CD4-positive, alpha-beta T cell treated with Interleukin-4 for 4 hours (primary cell): ENCODE measurements at regions not wholly inside any gene's neighbourhood (a gene's known extent, or its start where the extent isn't known, plus 50 kb on each side); places are given as distances from the start of the nearest gene placed in this dataset.

Source experiments
- DNase-seq: peaks from one replicate; pipeline ENCODE4 v3.0.0-alpha.2; 2020

- no peak for DNase-seq
Observed at GRCh38 chr6:148059869-148060268, 282.8 kb upstream of the SASH1 start.

DNA sequence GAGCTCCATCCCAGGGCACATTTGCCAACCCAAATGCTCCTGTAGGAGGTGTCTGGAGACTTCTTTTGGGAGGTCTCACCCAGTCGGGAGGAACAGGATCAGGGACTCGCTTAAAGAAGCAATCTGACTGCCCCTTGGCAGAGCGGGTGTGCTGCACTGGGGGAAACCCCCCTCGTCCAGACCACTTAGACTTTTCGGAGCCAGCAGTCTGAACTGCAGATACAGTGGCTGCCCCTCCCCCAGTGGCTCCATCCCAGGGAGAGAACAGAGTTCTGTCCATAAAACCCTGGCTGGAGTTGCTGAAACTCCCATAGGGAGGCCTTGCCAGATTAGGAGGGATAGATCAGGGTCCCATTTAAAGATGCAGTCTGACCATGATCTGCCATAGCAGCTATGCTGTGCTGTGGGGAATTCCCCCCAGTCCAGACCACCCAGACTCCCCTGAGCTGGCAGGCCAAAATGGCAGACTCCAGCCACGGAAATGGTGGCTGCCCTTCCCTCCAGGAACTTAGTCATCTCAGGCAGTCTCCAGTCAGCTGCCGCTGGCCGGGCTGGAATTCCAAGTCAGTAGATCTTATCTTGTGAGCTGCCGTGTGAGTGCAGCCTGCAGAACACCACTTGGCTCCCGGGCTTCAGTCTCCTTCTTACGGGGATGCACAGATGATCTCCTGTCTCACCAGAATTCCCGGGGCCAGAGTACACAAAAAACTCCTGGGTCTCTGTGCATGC, 278.1 kb upstream of the SASH1 start:
- DNase-seq, result no peak

- no peak for DNase-seq
Observed at GRCh38 chr6:148068437-148069061, 274.1 kb upstream of the SASH1 start.

- DNase-seq, result no peak
Observed at GRCh38 chr6:148069256-148069655, 273.4 kb upstream of the SASH1 start.

DNA sequence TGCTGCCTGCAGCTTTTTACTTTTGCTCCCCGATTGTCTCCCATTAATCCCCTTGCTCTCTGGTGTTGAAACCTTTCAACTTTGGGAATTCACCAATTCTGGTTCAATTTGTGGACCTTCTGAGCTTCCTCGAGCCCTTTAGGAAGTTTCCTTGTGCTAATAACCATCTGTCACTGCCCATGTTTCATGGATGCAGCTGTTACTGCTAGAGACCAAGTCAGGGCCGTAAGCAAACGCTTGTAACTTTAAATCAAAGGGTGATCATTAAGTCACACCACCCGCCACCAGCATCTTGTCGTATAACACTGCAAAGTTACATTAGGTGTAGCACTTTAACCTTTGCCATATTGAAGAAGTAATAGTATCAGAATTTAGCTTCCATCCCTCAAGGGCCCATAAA, 268.3 kb upstream of the SASH1 start:
- no peak for DNase-seq

- no peak for DNase-seq
Observed at GRCh38 chr6:148074738-148075137, 267.9 kb upstream of the SASH1 start.

DNA sequence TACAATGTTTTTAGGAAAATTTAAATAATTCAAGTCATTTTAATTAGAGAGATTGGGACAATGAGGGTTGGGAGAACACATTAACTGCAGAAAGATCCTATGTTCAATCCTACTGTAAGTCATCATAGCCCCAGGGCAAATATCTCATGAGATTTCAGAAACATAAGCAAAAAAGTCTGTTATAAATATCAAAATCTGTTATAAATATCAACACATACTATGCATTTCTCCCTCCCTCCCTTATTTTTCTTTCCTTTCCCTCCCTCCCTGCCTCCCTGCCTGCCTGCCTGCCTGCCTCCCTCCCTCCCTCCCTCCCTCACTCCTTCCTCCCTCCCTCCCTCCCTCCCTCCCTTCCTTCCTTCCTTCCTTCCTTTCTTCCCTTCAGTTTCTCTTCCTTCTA, 267.3 kb upstream of the SASH1 start:
- DNase-seq, result no peak

- no peak for DNase-seq
Observed at GRCh38 chr6:148076051-148076450, 266.6 kb upstream of the SASH1 start.

DNA sequence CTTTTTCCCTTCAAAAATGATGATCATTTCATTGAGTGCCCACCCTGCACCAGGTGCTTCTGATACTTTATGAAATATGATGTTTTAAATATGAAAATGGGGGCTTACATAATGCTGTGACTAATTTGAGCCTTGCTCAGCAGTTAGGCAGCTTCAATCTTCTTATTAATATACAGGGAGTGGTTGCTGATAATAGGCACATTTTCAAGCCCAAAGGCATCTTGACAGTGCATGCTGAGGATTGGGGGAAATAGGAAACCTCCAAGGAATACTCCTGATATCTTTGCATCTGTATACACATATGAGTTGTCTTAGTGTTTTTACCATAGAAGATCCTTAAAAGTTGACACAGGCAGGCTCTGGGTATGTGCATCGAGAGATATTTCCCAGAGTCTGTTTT, 262.3 kb upstream of the SASH1 start:
- DNase-seq, result no peak

- no peak for DNase-seq
Observed at GRCh38 chr6:148081076-148081475, 261.6 kb upstream of the SASH1 start.

DNA sequence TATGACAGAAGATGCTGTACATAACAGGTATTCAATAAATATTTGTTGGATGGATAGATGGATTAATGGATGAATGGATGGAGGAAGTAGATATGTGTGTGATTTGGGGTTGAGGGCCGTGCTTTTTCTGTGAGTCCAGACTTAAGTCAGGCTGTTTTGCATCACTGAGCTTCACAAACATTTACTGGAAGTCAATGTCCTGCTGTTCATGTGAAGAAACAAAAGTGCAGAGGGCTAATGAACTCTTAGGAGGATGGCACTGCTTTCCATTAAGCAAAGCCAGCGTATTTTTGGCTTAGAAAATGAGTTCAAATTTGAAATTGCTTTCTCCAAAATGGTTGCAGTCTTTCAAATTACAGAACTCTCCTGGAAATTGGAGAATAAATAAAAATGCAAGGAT, 260.6 kb upstream of the SASH1 start:
- no peak for DNase-seq

DNA sequence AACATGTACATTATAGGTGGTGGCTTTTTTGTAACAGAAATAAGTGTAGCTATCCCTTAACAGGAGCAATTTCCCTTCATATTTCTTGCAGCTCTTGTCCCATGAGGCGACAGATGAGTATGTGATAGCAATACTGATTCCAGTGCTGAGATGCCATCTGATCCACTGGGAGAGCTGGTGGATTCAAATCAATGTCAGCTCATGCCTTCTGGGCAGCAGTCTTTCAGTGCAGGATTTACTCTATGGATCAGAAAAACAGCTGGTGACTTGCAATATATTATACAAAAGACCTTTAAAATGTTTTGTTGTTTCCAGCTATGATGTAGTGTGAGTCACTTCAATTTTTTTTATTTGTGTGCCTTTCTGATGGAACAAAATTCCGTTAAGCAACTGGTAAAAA, 259.9 kb upstream of the SASH1 start:
- DNase-seq, result no peak

DNA sequence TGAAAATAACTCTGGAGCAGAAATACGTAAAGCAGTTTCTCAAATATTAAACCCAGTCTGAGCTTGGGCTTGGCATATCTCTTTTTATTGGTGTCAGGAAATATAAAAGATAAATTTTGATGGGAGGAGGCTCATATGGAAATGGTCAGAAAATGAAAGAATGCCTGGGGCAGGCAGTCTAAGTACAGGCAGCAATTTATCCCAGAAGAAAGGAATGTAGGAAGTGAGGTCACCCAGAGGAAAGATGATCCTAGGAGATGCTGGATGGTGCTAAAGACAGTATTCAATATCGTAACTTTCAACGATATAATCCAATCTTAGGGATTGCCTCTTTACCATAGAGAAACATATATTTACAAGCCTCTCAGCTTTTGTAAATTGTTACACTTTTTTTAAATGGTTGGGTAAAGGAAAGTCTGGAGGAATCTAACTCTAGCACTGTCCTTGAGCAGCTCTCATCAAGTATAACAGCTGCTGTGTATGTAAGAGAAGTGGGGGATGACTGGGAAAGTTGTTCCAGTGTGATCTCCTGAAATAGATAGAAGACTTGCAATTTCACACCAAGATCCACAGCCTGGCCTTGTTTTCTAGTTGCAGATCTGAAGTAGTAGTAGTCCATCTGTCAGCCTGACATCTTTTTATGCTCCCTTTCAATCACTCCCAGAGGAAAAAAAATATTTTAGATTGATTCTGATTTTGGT, 256.9 kb upstream of the SASH1 start:
- DNase-seq, result no peak

- no peak for DNase-seq
Observed at GRCh38 chr6:148086386-148086785, 256.3 kb upstream of the SASH1 start.

DNA sequence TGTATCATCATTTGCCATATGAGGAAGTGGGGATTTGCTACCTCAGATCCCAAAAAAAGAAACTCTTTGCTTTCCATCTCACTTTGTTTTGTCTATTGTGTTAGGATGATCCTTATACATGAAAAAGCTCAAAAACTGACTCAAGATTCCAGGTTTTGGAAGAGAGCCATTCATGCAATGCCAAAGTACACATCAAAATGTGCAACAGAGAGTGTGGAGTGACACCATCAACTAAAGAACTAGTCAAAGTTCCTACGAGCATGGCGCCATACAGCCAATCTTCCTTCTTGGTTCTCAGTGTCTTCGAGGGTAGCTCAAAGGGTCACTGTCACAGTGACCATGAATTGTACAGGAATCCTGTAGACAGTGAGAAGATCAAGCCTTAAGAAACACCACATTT, 255.8 kb upstream of the SASH1 start:
- DNase-seq, result no peak

GRCh38 chr6:148087659-148088058, 255.0 kb upstream of the SASH1 start:
- DNase-seq, result no peak

DNA sequence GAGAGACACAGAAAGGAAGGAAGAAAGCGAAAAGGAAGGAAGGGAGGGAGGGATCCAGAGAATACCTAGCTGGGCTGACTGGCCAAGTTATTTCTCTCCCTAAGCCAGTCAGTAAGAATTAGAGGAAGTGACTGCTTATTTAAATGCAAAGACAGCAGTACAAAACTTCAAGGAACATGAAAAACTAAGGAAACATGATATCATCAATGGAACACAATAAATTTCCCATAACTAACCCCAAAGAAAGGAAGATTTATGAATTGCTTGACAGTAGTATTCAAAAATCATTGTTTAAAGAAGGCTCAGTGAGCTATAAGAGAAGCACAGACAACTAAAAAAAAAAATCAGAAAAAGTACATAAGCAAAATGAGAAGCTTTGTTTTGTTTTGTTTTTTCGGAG, 252.3 kb upstream of the SASH1 start:
- DNase-seq, result no peak

- DNase-seq, result no peak
Observed at GRCh38 chr6:148091394-148091793, 251.2 kb upstream of the SASH1 start.

DNA sequence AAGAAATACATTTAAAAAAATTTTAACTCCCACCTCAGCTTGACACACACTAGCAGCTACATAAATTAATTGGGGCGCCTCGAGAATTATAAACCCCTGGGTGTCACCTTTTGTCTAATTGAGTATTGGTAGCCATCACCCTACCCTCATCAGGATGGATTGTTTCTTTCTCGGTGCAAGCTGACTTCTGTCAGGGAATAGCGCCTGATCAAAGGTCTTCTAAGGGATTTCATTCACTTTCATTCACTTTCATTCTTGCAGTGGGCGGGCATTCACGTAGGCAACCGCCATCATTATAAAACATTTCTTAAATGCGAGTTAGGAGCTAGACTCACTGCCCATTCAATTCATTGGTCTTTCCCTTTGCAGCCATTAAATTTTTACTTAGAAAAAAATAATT, 239.2 kb upstream of the SASH1 start:
- DNase-seq, result no peak

GRCh38 chr6:148104131-148104530, 238.5 kb upstream of the SASH1 start:
- no peak for DNase-seq

DNA sequence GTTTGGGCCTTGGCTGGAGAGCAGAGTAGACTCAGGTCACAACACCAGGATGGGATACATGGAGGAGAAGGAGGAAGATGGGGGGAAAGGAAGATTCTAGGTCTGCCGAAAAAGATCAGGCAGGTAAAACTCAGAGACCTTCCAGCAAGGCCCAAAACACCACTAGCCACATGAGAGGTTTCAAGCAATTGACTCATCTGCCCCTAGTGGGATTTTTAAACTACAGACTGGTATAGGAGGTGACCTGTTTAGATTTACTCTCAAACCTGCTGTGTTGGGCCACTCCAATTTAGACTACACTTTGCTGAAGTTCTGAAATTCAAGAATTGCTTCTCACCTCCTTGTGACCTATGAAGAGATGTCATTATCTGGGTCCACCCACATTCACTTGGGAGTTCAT, 236.9 kb upstream of the SASH1 start:
- DNase-seq, result no peak

DNA sequence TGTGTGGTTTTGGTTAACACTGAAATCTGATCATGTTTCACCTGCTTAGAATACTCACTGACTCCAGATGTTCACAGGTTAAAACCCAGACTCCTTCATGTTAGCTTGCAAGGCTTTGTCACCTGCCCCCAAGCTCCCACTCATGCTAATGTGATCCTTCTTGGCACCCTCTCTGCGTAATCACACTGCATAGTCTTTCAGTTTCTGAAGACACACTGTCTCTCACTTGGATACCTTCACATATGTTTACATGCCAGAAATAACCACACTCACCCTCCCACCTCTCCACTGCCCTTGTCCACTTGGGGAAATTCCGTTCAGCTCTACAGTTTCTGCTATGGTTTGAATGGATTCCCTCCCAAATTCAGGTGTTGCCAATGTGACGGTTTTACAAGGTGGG, 234.7 kb upstream of the SASH1 start:
- DNase-seq, result no peak

DNA sequence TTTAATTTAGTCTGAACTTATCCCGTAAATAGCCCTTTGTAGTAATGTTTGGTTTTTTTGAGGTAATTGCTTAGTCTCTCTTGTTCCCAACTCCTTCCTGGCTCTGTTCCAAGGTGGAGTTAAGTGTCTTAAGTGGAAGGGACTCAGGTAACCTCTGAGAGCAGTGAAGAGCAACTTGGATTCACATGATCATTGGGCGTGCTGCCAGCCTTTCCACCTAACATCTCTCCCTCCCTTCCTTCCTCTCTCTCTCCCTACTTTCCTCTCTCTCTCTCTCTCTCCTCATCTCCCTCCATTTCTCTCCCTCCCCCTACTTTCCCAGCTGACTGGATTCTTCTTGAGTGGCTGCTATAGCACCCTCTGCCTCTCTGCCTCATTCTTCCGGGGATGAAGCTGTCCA, 232.9 kb upstream of the SASH1 start:
- DNase-seq, result no peak

DNA sequence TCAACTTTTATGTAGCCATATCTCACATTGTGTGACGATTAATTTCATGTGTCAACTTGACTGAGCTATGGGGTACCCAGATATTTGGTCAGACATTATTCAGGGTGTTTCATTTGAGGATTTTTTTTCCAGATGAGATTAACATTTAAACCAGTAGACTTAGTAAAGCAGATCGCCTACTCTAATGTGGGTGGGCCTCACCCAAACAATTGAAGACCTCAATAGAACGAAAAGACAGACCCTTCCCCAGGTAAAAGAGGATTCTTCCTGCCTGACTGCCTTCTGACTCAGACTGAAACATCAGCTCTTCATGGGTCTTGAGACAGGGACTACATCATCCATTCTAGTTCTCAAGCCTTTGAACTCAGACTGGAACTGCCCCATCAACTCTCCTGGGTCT, 231.7 kb upstream of the SASH1 start:
- no peak for DNase-seq
